G401.6 (cell line): ENCODE measurements at regions not wholly inside any gene's neighbourhood (a gene's known extent, or its start where the extent isn't known, plus 50 kb on each side); places are given as distances from the start of the nearest gene placed in this dataset.
"Not testable (repeated sequence)": the region's sequence is repeated elsewhere in the genome, so short reads cannot be mapped to it uniquely, and the experiment has no call there.

Experiments
- FAIRE-seq: peaks from 2 replicates; lab custom pipeline; 2012; peaks lifted over from hg19 to GRCh38; lab: Jason Lieb, UNC

- not testable (repeated sequence) for FAIRE-seq
Measured at GRCh38 chr4:3932734-3933133, 166.5 kb downstream of the ADRA2C start.

- FAIRE-seq, result not testable (repeated sequence)
Measured at GRCh38 chr4:3935406-3935805, 169.2 kb downstream of the ADRA2C start.

- no peak for FAIRE-seq
Measured at GRCh38 chr4:3936184-3936583, 170.0 kb downstream of the ADRA2C start.

DNA sequence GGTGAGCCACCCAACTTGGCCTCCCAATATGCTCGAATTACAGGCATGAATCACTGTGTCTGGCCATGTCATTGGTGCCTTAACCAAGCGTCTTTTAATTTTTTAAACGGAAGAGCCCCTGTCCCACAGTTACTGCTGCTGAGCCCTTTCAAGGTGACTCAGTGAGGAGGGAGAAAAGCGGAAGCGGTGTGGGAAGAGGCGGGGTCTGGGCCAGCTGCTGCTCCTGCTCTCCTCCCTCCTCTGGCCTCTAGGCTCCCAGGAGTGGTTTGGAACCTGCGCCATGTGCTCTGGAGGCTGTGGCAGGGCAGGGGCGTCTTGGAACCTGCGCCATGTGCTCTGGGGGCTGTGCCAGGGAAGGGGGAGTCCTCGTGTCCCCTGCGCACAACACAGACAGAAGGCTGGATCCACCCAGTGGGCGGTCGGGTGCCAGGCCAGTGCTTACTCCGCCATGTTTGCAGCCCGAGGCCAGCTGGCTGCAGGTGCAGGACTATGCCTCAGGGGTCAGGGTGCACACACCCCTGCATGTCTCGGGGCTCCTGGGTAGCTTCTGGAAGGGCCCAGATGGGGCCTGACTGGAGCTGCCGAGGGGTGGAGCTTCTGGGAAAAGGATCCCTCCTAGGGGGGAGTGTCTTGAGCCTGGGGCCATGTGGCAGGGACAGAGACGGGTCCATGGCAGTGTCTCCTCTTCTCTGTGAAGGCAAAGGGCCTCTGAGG lies 171.8 kb downstream of the ADRA2C start:
- not testable (repeated sequence) for FAIRE-seq

DNA sequence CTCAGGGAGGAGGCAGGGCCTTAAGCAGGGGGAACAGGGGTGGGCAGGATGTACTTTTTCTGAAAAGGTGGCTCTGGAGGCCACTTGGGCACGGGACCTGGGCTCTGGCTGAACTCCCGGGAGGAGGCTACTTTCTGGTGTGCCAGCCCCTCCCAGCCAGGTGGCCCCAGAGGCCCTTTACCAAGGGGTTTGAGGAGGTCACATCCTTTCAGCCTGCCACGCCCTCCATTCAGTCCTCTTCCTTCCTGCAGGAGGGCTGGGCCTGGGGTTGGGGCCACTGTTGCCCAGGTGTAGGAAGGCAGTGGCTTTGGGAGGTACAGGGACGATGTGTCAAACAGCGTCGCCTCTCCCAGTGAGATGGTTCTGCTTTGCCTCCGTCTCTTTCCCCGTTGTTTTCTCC lies 172.5 kb downstream of the ADRA2C start:
- FAIRE-seq, result not testable (repeated sequence)

- FAIRE-seq, result not testable (repeated sequence)
Measured at GRCh38 chr4:3939954-3940591, 173.9 kb downstream of the ADRA2C start.

- FAIRE-seq, result not testable (repeated sequence)
Measured at GRCh38 chr4:3941735-3942522, 175.7 kb downstream of the ADRA2C start.

- FAIRE-seq, result not testable (repeated sequence)
Measured at GRCh38 chr4:3942569-3942971, 176.4 kb downstream of the ADRA2C start.

- not testable (repeated sequence) for FAIRE-seq
Measured at GRCh38 chr4:3943051-3943450, 176.9 kb downstream of the ADRA2C start.

GRCh38 chr4:3945511-3946290 lies 179.5 kb downstream of the ADRA2C start:
- FAIRE-seq, result no peak

GRCh38 chr4:3946553-3946952 lies 180.4 kb downstream of the ADRA2C start:
- not testable (repeated sequence) for FAIRE-seq

- FAIRE-seq, result not testable (repeated sequence)
Measured at GRCh38 chr4:3947761-3948160, 181.6 kb downstream of the ADRA2C start.

DNA sequence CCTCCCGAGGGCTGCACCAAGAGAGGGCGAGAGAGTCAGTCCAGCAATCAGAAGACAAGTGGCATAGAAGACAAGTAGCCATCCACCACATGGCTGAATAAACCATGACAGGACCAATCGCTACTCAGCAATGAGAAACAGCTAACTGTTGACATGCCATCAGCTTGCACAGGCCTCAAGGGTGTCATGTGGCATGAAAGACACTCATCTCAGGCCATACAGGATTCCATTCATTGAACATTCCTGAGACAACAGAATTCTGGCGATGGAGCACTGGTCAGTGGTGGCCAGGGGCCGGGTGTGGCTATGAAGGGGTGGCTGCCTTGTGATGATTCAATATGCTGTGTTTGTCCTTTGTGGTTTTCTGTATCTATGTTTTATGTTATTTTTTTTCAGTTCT lies 182.0 kb downstream of the ADRA2C start:
- not testable (repeated sequence) for FAIRE-seq

DNA sequence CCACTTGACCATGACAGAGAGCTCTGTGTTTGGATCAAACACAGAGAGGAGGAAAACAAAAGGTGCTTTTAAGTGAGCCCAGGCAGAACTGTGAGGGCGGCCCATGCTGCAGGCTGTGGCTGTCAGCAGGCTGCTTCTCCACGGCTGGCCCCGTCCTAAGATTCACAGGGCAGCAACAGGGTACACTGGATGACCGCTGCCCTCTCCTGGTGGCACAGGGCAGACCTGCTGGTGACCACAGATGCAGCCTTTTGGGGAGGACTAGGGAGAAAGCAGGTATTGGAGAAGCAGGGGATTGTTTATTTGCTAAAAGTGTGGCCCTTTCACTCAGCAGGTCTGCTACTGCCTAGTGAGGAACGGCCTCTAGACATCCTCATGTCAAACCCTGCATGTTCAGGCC lies 183.7 kb downstream of the ADRA2C start:
- not testable (repeated sequence) for FAIRE-seq

GRCh38 chr4:3952443-3953139 lies 186.4 kb downstream of the ADRA2C start:
- not testable (repeated sequence) for FAIRE-seq

DNA sequence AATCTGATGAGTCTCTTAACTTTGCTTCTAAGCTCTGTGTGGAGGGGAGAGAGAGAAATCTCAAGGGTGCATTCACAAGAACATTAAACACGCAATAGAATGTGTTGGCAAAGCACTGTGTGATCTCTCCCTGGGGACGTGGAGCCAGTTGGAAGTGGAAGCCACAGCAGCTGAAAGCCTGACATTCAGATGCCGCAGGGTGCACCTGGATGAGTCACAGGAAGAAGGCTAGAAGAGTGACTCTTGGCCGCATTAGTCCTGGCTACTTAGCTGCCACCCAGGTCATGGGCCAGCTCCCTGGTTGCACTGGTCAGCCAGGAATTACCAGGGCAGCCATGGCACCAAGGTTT lies 186.9 kb downstream of the ADRA2C start:
- FAIRE-seq, result not testable (repeated sequence)

- FAIRE-seq, result not testable (repeated sequence)
Measured at GRCh38 chr4:3954540-3955320, 188.5 kb downstream of the ADRA2C start.

DNA sequence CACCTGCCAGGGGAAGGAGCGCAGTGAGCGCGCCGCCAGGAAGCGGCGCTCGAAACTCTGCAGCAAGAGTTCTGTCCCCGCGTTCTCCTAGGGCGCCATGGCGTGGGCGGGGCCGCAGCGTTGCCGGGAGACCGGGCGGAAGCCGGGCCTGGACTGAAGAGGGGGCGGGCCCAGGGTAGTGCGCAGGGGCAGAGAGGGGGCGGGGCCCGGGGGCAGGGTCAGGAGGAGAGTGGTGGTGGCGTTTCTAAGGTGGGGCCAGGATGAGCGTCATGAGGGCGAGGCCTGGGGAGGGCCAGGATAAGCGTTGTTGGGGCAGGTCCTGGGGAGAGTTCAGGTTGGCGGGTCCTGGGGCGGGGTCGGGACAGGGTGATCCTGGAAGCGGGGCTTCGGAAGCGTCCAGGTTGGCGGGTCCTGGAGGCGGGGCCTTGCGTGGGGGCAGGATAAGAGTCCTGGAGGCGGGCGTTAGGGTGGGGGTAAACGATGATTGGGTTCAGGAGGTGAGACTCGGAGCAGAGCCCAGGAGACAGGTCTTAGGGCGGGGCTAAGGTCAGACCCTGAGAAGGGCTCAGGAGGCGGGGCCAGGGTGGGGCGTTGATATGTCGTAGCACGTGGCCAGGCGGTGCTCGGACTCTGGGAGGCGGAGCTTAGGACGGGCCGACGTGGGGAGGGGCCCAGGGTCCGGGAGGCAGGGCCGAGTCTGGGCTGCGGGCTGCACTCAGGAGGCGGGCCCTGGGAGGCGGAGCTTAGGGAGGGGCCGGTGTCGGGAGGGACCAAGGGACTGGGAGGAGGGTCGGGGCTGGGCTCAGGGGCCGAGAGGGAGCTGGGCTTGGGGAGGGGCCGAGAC lies 189.4 kb downstream of the ADRA2C start:
- peak; percentile 96 for FAIRE-seq

GRCh38 chr4:3956165-3956867 lies 190.1 kb downstream of the ADRA2C start:
- FAIRE-seq, result not testable (repeated sequence)
